Endothelial cell of umbilical vein (primary cell): ENCODE measurements at regions not wholly inside any gene's neighbourhood (a gene's known extent, or its start where the extent isn't known, plus 50 kb on each side); places are given as distances from the start of the nearest gene placed in this dataset.

Experiments used
- CTCF ChIP-seq, 2 donors: IDR thresholded peaks; 1 replicate in 1 of 2; 2 replicates in 1 of 2; pipeline ENCODE4 v1.5.1; 2011; ENCODE audit warnings: low read length in 2 of 2, mild to moderate bottlenecking in 2 of 2, moderate library complexity in 2 of 2, control low read depth in 1 of 2, inconsistent platforms in 1 of 2, low read depth in 1 of 2; ENCODE audit not compliant: insufficient read depth in 1 of 2; ENCODE audit errors: extremely low read depth in 1 of 2
- EZH2 ChIP-seq: IDR thresholded peaks from 2 replicates; pipeline ENCODE4 v1.6.1; 2012; ENCODE audit warnings: borderline replicate concordance, low read depth, mild to moderate bottlenecking, moderate library complexity, low read length, inconsistent platforms; ENCODE audit not compliant: severe bottlenecking
- GATA2 ChIP-seq: IDR thresholded peaks from 2 replicates; pipeline ENCODE4 v1.7.0; 2011; ENCODE audit warnings: low read depth, mild to moderate bottlenecking, moderate library complexity, mixed read lengths, low read length; ENCODE audit not compliant: insufficient read length, insufficient read depth
- JUN ChIP-seq: IDR thresholded peaks from 2 replicates; pipeline ENCODE4 v1.6.1; 2011; ENCODE audit warnings: borderline replicate concordance, low read depth; ENCODE audit not compliant: insufficient read length, insufficient read depth
- MAX ChIP-seq: IDR thresholded peaks from 2 replicates; pipeline ENCODE4 v1.6.1; 2011; ENCODE audit not compliant: insufficient read depth, insufficient read length
- MYC ChIP-seq: IDR thresholded peaks from one replicate; pipeline ENCODE4 v1.6.1; 2011; ENCODE audit warnings: mild to moderate bottlenecking, low read depth, low read length
- POLR2A ChIP-seq: IDR thresholded peaks from 2 replicates; pipeline ENCODE4 v1.6.1; 2012; ENCODE audit warnings: low read depth, mild to moderate bottlenecking, control low read depth, low read length
- POLR2AphosphoS5 ChIP-seq: IDR thresholded peaks from 2 replicates; pipeline ENCODE4 v1.6.1; 2012; ENCODE audit warnings: low read depth, mild to moderate bottlenecking, control low read depth, low read length, moderate library complexity; ENCODE audit not compliant: insufficient read depth

DNA sequence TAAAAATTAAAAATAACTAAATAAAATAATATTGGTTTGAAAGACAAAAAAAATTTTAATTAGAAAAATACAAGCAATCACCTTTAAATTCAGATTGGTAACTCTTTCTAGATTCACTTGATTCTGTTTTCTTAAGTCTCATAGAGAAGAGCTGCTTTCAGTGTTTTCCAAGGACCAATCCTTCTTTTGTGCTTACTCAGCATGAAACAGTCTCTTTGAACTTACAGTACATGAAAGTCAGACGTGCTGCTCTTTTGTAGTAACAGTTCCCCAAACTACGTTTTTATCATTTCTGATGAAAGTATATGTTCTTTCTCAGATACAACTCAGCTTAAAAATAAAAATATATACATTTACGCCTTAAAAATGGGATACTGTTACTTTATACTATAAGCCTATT is 171.9 kb upstream of the CCDC54 start:
- TF ChIP-seq CTCF (IDR thresholded peaks at IDR 0.05; ENCODE audit: extremely low read depth in 1 of 2, insufficient read depth in 1 of 2, low read depth in 1 of 2, low read length in 2 of 2) (no peak), POLR2AphosphoS5 (no peak), EZH2 (no peak), MYC (no peak), POLR2A (no peak), JUN (no peak), MAX (no peak), GATA2 (no peak)
